H1 (cell line): ENCODE measurements at regions not wholly inside any gene's neighbourhood (a gene's known extent, or its start where the extent isn't known, plus 50 kb on each side); places are given as distances from the start of the nearest gene placed in this dataset.
"Not testable (repeated sequence)": the region's sequence is repeated elsewhere in the genome, so short reads cannot be mapped to it uniquely, and the experiment has no call there.

Source experiments
- CTCF ChIA-PET: fragments of 300-600 bp; sonication (Branson Sonifier 250); formaldehyde crosslinking; loops from one replicate; lab custom pipeline; 2021; ENCODE audit not compliant: partially characterized antibody; lab: Charles Lee
- POLR2A ChIA-PET: fragments of 300-600 bp; sonication (Branson Sonifier 250); formaldehyde crosslinking; loops from one replicate; lab custom pipeline; 2021; ENCODE audit warnings: inconsistent platforms; ENCODE audit not compliant: partially characterized antibody; lab: Charles Lee
- DNase-seq, 2 experiments: peaks; one replicate each; pipeline versions ENCODE4 v3.0.0 to v3.0.0-alpha.2; 2010 to 2022; ENCODE audit warnings: low spot score in 2 of 2, low read depth in 1 of 2, mixed read lengths in 1 of 2
- FAIRE-seq: peaks from 2 replicates; lab custom pipeline; 2011; peaks lifted over from hg19 to GRCh38; lab: Jason Lieb, UNC
- H2AFZ ChIP-seq: 2 replicates; pipeline ENCODE4 v1.8.1; 2012; ENCODE audit warnings: low read length, inconsistent platforms
- H2AK5ac ChIP-seq: 2 replicates; pipeline ENCODE4 v1.6.1; 2013; ENCODE audit warnings: low read depth, low read length
- H2BK120ac ChIP-seq: replicated peaks from 2 replicates; pipeline ENCODE3; 2013; ENCODE audit warnings: low read depth, low read length, inconsistent platforms
- H2BK12ac ChIP-seq: 2 replicates; pipeline ENCODE4 v1.6.1; 2013; ENCODE audit warnings: low read depth, low read length
- H2BK15ac ChIP-seq: 2 replicates; pipeline ENCODE4 v1.6.1; 2013; ENCODE audit warnings: low read length
- H2BK20ac ChIP-seq: 2 replicates; pipeline ENCODE4 v1.6.1; 2013; ENCODE audit warnings: low read length
- H2BK5ac ChIP-seq: 2 replicates; pipeline ENCODE4 v1.6.1; 2013; ENCODE audit warnings: low read depth, low read length
- H3K14ac ChIP-seq: 2 replicates; pipeline ENCODE4 v1.6.1; 2013; ENCODE audit warnings: inconsistent platforms; ENCODE audit not compliant: insufficient read length
- H3K18ac ChIP-seq: 2 replicates; pipeline ENCODE4 v1.6.1; 2013; ENCODE audit warnings: low read length; ENCODE audit errors: extremely low read depth
- H3K23ac ChIP-seq: 2 replicates; pipeline ENCODE4 v1.6.1; 2013; ENCODE audit warnings: inconsistent platforms; ENCODE audit not compliant: insufficient read length
- H3K23me2 ChIP-seq: 2 replicates; pipeline ENCODE4 v1.6.1; 2013; ENCODE audit warnings: low read depth, low read length
- H3K27ac ChIP-seq: 2 replicates; pipeline ENCODE4 v1.6.1; 2011; ENCODE audit warnings: low read depth, low read length, inconsistent platforms
- H3K27me3 ChIP-seq, 4 experiments: replicated peaks in 1 of 4; 1 replicate in 1 of 4; 2 replicates in 3 of 4; pipeline versions ENCODE4 v1.6.1 to v1.8.1; 2011 to 2013; ENCODE audit warnings: low read length in 3 of 4, mild to moderate bottlenecking in 3 of 4, inconsistent platforms in 2 of 4, mixed read lengths in 2 of 4, moderate library complexity in 1 of 4; ENCODE audit not compliant: control insufficient read depth in 3 of 4, insufficient read depth in 3 of 4; ENCODE audit errors: extremely low read depth in 1 of 4
- H3K36me3 ChIP-seq, 4 experiments: 2 replicates each; pipeline versions ENCODE4 v1.6.1 to v1.8.1; 2011 to 2013; ENCODE audit warnings: mild to moderate bottlenecking in 4 of 4, low read length in 3 of 4, moderate library complexity in 2 of 4, control low read depth in 1 of 4, inconsistent platforms in 1 of 4; ENCODE audit not compliant: insufficient read depth in 4 of 4, control insufficient read depth in 2 of 4
- H3K4ac ChIP-seq: replicated peaks from 2 replicates; pipeline ENCODE3; 2013; ENCODE audit warnings: low read length, low read depth, mixed read lengths, inconsistent platforms; ENCODE audit not compliant: insufficient read length
- H3K4me1 ChIP-seq, 4 experiments: replicated peaks in 1 of 4; 1 replicate in 1 of 4; 2 replicates in 3 of 4; pipeline versions ENCODE4 v1.6.1 to v1.8.1; 2011 to 2013; ENCODE audit warnings: low read length in 3 of 4, inconsistent platforms in 2 of 4, mixed read lengths in 1 of 4; ENCODE audit not compliant: insufficient read depth in 4 of 4, control insufficient read depth in 3 of 4
- H3K4me2 ChIP-seq, 2 experiments: 2 replicates each; pipeline versions ENCODE4 v1.6.1 to v1.8.1; 2011 to 2013; ENCODE audit warnings: low read depth in 2 of 2, low read length in 2 of 2, control low read depth in 1 of 2, inconsistent platforms in 1 of 2, mild to moderate bottlenecking in 1 of 2; ENCODE audit not compliant: insufficient read depth in 1 of 2
- H3K4me3 ChIP-seq, 4 experiments: fragments of 200-600, 300-600 bp in 1 of 4; sonication (generic), shearing (Covaris generic), sonication (Bioruptor Twin) in 1 of 4; 2 replicates each; pipeline versions ENCODE4 v1.5.1 to v1.8.1; 2011 to 2016; ENCODE audit warnings: low read length in 4 of 4, low read depth in 3 of 4, control low read depth in 2 of 4, inconsistent platforms in 2 of 4, mild to moderate bottlenecking in 2 of 4, mixed read lengths in 1 of 4, moderate library complexity in 1 of 4; ENCODE audit not compliant: insufficient read depth in 2 of 4; ENCODE audit errors: extremely low read depth in 1 of 4
- H3K56ac ChIP-seq: replicated peaks from 2 replicates; pipeline ENCODE3; 2013; ENCODE audit warnings: low read depth, mild to moderate bottlenecking, mixed read lengths, low read length, inconsistent platforms; ENCODE audit not compliant: insufficient read length
- H3K79me1 ChIP-seq: 2 replicates; pipeline ENCODE4 v1.6.1; 2013; ENCODE audit warnings: low read depth, low read length, control low read depth
- H3K79me2 ChIP-seq, 2 experiments: 2 replicates each; pipeline versions ENCODE4 v1.6.1 to v1.8.1; 2012 to 2013; ENCODE audit warnings: low read length in 2 of 2, mild to moderate bottlenecking in 2 of 2, inconsistent platforms in 1 of 2; ENCODE audit not compliant: insufficient read depth in 2 of 2, control insufficient read depth in 1 of 2
- H3K9ac ChIP-seq, 4 experiments: replicated peaks in 1 of 4; 1 replicate in 1 of 4; 2 replicates in 3 of 4; pipeline versions ENCODE4 v1.6.1 to v1.8.1; 2011 to 2013; ENCODE audit warnings: low read depth in 3 of 4, low read length in 3 of 4, control low read depth in 2 of 4, mild to moderate bottlenecking in 2 of 4, moderate library complexity in 2 of 4, inconsistent platforms in 1 of 4; ENCODE audit errors: extremely low read depth in 1 of 4
- H3K9me3 ChIP-seq, 2 experiments: 2 replicates each; pipeline versions ENCODE4 v1.6.1 to v1.8.1; 2012 to 2013; ENCODE audit warnings: mild to moderate bottlenecking in 2 of 2, moderate library complexity in 2 of 2, control low read depth in 1 of 2, inconsistent platforms in 1 of 2, low read depth in 1 of 2, low read length in 1 of 2, mixed read lengths in 1 of 2; ENCODE audit not compliant: insufficient read depth in 2 of 2
- H4K20me1 ChIP-seq, 2 experiments: replicated peaks in 1 of 2; 2 replicates each; pipeline versions ENCODE3 to v1.8.1; 2011 to 2013; ENCODE audit warnings: inconsistent platforms in 2 of 2, low read length in 2 of 2, mild to moderate bottlenecking in 1 of 2; ENCODE audit not compliant: insufficient read depth in 2 of 2, control insufficient read depth in 1 of 2
- H4K5ac ChIP-seq: 2 replicates; pipeline ENCODE4 v1.6.1; 2013; ENCODE audit warnings: low read length, low read depth, mixed read lengths, inconsistent platforms; ENCODE audit not compliant: insufficient read length
- H4K8ac ChIP-seq: 2 replicates; pipeline ENCODE4 v1.8.0; 2013; ENCODE audit warnings: mild to moderate bottlenecking, moderate library complexity, low read length, inconsistent platforms; ENCODE audit not compliant: insufficient read depth; ENCODE audit errors: extremely low read depth
- H4K91ac ChIP-seq: replicated peaks from 2 replicates; pipeline ENCODE3; 2013; ENCODE audit warnings: low read length, mixed read lengths, inconsistent platforms; ENCODE audit not compliant: insufficient read length
- WGBS, 2 experiments: shearing (Covaris generic) in 1 of 2; methylation state at CpG; one replicate each; pipeline versions ENCODE4 v1.1.6 to v1.1.7; 2013 to 2015; ENCODE audit warnings: low lambda C conversion rate in 2 of 2, mixed read lengths in 2 of 2, inconsistent platforms in 1 of 2, low coverage in 1 of 2, missing lambda C conversion rate in 1 of 2; ENCODE audit not compliant: insufficient replicate concordance in 2 of 2, insufficient coverage in 1 of 2, insufficient read length in 1 of 2; ENCODE audit errors: extremely low coverage in 1 of 2, missing lambda C conversion rate in 1 of 2; 5-methylcytosine and 5-hydroxymethylcytosine counted together

- DNase-seq, result not testable (repeated sequence)
These were observed 68.7 kb upstream of the SLC44A3 start for GRCh38 chr1:94751483-94751882.

More at GRCh38 chr1:94751483-94751882, 68.7 kb upstream of the SLC44A3 start:
- H2BK15ac ChIP-seq, CTCF ChIA-PET, H3K9ac ChIP-seq, H2BK120ac ChIP-seq, H4K8ac ChIP-seq, H3K36me3 ChIP-seq, H2BK20ac ChIP-seq, H3K18ac ChIP-seq, H2BK5ac ChIP-seq, H2BK12ac ChIP-seq, H3K4ac ChIP-seq, H3K79me1 ChIP-seq, H4K5ac ChIP-seq, H3K79me2 ChIP-seq, H3K27me3 ChIP-seq, H3K9me3 ChIP-seq, H3K4me1 ChIP-seq, POLR2A ChIA-PET, H3K14ac ChIP-seq, H3K23ac ChIP-seq, H2AK5ac ChIP-seq, H3K4me2 ChIP-seq, H3K56ac ChIP-seq, H3K23me2 ChIP-seq, H4K20me1 ChIP-seq, H3K27ac ChIP-seq, H4K91ac ChIP-seq, H3K4me3 ChIP-seq, FAIRE-seq, H2AFZ ChIP-seq: not testable (repeated sequence)
- WGBS, 2 experiments, result 82% methylated on average over 5 of the region's 5 CpGs; no CpG with 5 or more reads in 1 of the 2 experiments
